Left renal cortex interstitium (tissue), 4 donors: ENCODE measurements at regions not wholly inside any gene's neighbourhood (a gene's known extent, or its start where the extent isn't known, plus 50 kb on each side); places are given as distances from the start of the nearest gene placed in this dataset.
A peak's percentile ranks its signal among the peaks of the same experiment; 100 is the strongest.

Source experiments
- DNase-seq, 4 donors: peaks; one replicate each; pipeline ENCODE4 v3.0.0-alpha.2; 2013; ENCODE audit warnings: low read depth in 4 of 4, low spot score in 2 of 4, missing footprints in 1 of 4

GRCh38 chr3:66133050-66133757 is 87.6 kb upstream of the SLC25A26 start:
- no peak for DNase-seq

GRCh38 chr3:66128623-66129022 is 89.9 kb upstream of the MAGI1 start:
- no peak for DNase-seq

- DNase-seq = no peak
Observed at GRCh38 chr3:66121318-66121717, 82.6 kb upstream of the MAGI1 start.

GRCh38 chr3:66115858-66116654 is 77.3 kb upstream of the MAGI1 start:
- DNase-seq = peak in 2 of 4 donors; percentile 51 to 64

GRCh38 chr3:66113542-66113941 is 74.8 kb upstream of the MAGI1 start:
- no peak for DNase-seq

- DNase-seq = no peak
Observed at GRCh38 chr3:66110840-66111239, 72.1 kb upstream of the MAGI1 start.

- no peak for DNase-seq
Observed at GRCh38 chr3:66107855-66108254, 69.1 kb upstream of the MAGI1 start.

DNA sequence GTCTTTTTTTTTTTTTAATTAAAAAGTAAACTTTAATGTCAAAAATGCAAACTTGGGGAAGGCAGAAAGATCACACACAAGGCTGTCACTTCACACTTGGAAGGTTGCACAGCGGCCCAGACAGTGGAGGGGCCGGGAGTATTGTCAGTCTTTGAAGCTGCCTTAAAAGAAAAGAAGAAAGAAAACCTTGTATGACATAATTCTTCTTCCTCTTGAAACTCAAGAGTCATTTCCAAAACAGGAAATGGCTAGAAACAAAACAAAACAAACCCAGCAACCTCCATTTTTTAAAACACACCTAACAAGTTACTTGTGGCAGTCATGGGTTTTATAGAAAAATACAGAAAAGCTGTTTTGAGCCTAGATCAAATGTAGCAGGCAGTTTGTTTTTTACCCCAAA is 68.1 kb upstream of the MAGI1 start:
- DNase-seq = no peak

DNA sequence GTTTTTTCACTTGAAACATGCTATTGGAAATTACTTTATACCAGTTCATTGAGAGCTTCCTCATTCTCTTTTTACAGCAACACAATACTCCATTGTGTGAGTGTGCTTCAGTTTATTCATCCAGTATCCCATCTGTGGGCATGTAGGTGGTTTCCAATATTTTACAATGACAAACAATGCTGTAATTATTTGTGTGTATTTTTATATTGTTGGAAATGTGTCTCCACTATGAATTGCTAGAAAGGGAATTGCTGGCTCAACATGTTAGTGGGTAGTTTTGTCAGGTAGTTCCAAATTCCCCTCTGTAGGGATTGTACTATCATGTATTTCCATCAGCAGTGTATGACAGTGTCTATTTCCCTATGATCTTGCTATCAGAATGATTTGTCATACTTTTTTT is 65.8 kb upstream of the MAGI1 start:
- DNase-seq = no peak

DNA sequence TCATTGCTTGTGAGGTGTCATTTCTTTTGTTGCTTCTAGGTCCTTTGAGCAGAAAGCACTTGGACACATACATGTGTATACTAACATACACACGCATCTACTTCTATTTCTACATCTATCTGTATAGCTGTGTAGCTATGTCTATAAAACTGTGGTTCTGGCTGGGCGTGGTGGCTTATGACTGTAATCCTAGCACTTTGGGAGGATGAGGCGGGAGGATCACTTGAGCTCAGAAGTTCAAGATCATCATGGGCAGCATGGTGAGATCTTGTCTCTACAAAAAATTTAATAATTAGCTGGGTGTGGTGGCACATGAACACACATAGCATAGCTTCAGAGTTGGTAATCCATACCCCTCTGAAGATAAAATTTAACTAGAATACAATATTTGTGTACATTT is 65.0 kb upstream of the MAGI1 start:
- no peak for DNase-seq

DNA sequence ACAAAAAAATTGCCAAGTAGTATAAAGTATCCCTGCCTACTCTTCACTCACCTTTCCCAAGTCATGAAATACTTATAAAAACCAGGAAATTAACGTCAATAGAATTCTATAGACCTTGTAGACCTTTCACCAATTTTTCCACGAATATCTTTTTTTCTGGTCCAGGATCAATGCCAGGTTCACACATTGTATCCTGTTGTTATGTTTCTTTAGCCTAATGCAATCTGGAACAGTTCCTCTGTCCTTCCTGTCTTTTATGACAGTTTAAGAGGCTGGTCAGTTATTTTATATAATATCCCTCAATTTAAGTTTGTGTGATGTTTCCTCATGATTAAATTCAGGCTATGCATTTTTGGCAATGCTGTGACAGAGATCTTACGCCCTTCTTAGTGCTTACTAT is 63.2 kb upstream of the MAGI1 start:
- no peak for DNase-seq

GRCh38 chr3:66099541-66100065 is 60.9 kb upstream of the MAGI1 start:
- DNase-seq = no peak

GRCh38 chr3:66098436-66098835 is 59.7 kb upstream of the MAGI1 start:
- no peak for DNase-seq

DNA sequence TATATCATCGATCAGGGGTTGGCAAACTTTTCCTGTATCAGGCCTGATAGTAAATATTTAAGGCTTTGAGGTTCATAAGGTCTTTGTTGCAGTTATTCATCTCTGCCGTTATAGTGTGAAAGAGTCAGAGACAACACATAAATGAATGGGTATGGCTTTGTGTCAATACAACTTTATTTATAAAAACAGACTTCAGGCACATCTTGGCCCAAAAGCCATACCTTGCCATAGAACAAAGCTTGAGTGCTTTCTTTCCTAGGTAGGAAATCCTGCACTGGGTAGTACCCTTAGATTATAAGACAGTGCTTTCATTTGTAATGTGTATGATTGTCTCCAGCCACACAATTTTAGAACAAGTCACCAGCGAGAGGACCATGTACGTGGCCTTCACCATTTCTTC is 58.9 kb upstream of the MAGI1 start:
- DNase-seq = no peak

GRCh38 chr3:66095295-66096001 is 56.7 kb upstream of the MAGI1 start:
- no peak for DNase-seq

- DNase-seq = no peak
Observed at GRCh38 chr3:66093981-66094380, 55.3 kb upstream of the MAGI1 start.

- DNase-seq = peak in 1 of 4 donors; percentile 9
Observed at GRCh38 chr3:66092175-66092995, 53.7 kb upstream of the MAGI1 start.
